ENCODE measurements at regions not wholly inside any gene's neighbourhood (a gene's known extent, or its start where the extent isn't known, plus 50 kb on each side); places are given as distances from the start of the nearest gene placed in this dataset.

DNA sequence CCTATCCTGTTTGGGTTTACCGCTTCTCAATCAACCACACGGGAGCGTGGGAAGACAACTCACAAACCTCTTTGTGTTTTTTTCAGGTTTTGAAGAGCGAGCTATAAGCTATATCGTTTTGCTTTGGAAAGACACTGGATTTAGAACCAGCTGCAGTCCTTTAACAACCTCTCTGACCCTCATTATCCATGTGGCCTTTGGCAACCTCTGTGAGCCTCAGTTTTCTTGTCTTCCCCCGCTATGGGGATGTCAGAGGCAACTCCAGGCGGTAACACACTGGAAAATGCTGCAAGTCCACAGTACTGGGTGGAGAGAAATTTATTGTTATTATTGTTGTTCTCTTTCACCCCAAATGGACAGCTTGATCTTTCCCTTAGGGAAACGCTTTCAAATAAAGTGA lies 100.0 kb downstream of the ETS2 start:
- TF ChIP-seq, protein P1, sequence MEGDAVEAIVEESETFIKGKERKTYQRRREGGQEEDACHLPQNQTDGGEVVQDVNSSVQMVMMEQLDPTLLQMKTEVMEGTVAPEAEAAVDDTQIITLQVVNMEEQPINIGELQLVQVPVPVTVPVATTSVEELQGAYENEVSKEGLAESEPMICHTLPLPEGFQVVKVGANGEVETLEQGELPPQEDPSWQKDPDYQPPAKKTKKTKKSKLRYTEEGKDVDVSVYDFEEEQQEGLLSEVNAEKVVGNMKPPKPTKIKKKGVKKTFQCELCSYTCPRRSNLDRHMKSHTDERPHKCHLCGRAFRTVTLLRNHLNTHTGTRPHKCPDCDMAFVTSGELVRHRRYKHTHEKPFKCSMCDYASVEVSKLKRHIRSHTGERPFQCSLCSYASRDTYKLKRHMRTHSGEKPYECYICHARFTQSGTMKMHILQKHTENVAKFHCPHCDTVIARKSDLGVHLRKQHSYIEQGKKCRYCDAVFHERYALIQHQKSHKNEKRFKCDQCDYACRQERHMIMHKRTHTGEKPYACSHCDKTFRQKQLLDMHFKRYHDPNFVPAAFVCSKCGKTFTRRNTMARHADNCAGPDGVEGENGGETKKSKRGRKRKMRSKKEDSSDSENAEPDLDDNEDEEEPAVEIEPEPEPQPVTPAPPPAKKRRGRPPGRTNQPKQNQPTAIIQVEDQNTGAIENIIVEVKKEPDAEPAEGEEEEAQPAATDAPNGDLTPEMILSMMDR (conservative IDR thresholded peaks at IDR 0.05), result no peak
- no peak for TF ChIP-seq EZH2 (IDR thresholded peaks at IDR 0.05; ENCODE audit: low read depth)

Data from PC-9 (cell line).